ENCODE measurements at regions not wholly inside any gene's neighbourhood (a gene's known extent, or its start where the extent isn't known, plus 50 kb on each side); places are given as distances from the start of the nearest gene placed in this dataset.

GRCh38 chr2:234550511-234551107 lies 53.7 kb upstream of the ARL4C start:
- DNase-seq: peak; percentile 91

- DNase-seq: no peak
These were observed 53.2 kb upstream of the ARL4C start for GRCh38 chr2:234550056-234550455.

GRCh38 chr2:234548695-234549420 lies 52.0 kb upstream of the ARL4C start:
- DNase-seq: peak; percentile 34

GRCh38 chr2:234546770-234547169 lies 49.9 kb upstream of the ARL4C start:
- DNase-seq: no peak
